Esophagus squamous epithelium (tissue), 5 donors: ENCODE measurements at regions not wholly inside any gene's neighbourhood (a gene's known extent, or its start where the extent isn't known, plus 50 kb on each side); places are given as distances from the start of the nearest gene placed in this dataset.
"Not testable (repeated sequence)": the region's sequence is repeated elsewhere in the genome, so short reads cannot be mapped to it uniquely, and the experiment has no call there.

ENCODE experiments used
- DNase-seq: peaks from one replicate; lab custom pipeline; 2025; lab: John Stamatoyannopoulos, UW
- H3K27ac ChIP-seq, 4 donors: fragments of 200-600 bp; sonication (generic); one replicate each; pipeline ENCODE4 v1.5.1; 2016 to 2019; ENCODE audit warnings: mild to moderate bottlenecking in 1 of 4
- H3K27me3 ChIP-seq, 4 donors: fragments of 200-600 bp; sonication (generic); 1 replicate in 3 of 4; 2 replicates in 1 of 4; pipeline versions ENCODE4 v1.5.1 to v1.6.0; 2017 to 2021; ENCODE audit warnings: antibody characterized with exemption in 1 of 4
- H3K36me3 ChIP-seq, 3 donors: fragments of 200-600 bp; sonication (generic); one replicate each; pipeline ENCODE4 v1.5.1; 2016 to 2019
- H3K4me1 ChIP-seq, 3 donors: fragments of 200-600 bp; sonication (generic); one replicate each; pipeline ENCODE4 v1.5.1; 2017 to 2019
- H3K4me3 ChIP-seq, 4 donors: fragments of 200-600 bp; sonication (generic); 1 replicate in 3 of 4; 2 replicates in 1 of 4; pipeline ENCODE4 v1.5.1; 2016 to 2019; ENCODE audit warnings: mild to moderate bottlenecking in 2 of 4, moderate library complexity in 1 of 4
- H3K9me3 ChIP-seq, 3 donors: fragments of 200-600 bp; sonication (generic); one replicate each; pipeline ENCODE4 v1.5.1; 2016 to 2019
- POLR2A ChIP-seq, 4 donors: fragments of 450-650 bp; IDR thresholded peaks; one replicate each; pipeline ENCODE4 v1.6.1; 2017; ENCODE audit warnings: antibody characterized with exemption in 4 of 4, mild to moderate bottlenecking in 4 of 4, moderate library complexity in 3 of 4
- WGBS, 2 donors: methylation state at CpG; one replicate each; pipeline ENCODE4 v1.1.5; 2018; 5-methylcytosine and 5-hydroxymethylcytosine counted together
- intact Hi-C: fragments of 100-400 bp; cut with DNase I; formaldehyde crosslinking; loops from one replicate; pipeline ENCODE4 v1.15.0; 2022
- TF ChIP-seq, protein P1 (sequence below), 6 experiments: fragments of 450-650 bp in 4 of 6; fragments of 200-600 bp in 2 of 6; sonication (generic) in 2 of 6; IDR thresholded peaks; one replicate each; pipeline ENCODE4 v1.5.1; 2016 to 2019; ENCODE audit warnings: antibody characterized with exemption in 6 of 6, mild to moderate bottlenecking in 4 of 6, moderate library complexity in 4 of 6
- donor health status: DM: yes; HTN: yes; CAD: no.

DNA sequence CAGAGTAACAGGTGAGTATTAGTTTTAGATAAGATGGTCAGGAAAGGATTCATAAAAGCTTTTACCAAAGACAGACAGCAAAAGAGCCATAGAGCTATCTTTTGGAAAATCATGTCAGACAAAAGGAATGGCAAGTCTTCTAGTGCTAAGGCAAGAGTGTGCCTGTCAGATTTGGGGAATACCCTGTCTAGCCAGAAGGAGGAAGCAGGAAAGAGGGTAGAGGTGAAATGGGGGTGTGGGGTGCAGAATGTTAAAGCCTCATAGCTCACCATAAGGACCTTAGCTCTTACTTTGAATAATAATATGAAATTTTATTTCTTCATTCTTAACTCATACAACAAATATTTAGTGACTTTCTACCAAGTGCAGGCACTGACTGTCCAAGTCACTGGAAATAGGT is 512.1 kb upstream of the ROBO2 start:
- Histone ChIP-seq H3K27me3 (no peaks in the 10 kb centered on the region), H3K4me3 (no peak overlapping the region), H3K9me3 (no peaks in the 10 kb centered on the region), H3K36me3 (no peaks in the 10 kb centered on the region), H3K27ac (no peak overlapping the region), H3K4me1 (no peaks in the 10 kb centered on the region)
- intact Hi-C loops, result no loop called here
- TF ChIP-seq POLR2A (IDR thresholded peaks at IDR 0.05), result no peak
- TF ChIP-seq, protein P1, sequence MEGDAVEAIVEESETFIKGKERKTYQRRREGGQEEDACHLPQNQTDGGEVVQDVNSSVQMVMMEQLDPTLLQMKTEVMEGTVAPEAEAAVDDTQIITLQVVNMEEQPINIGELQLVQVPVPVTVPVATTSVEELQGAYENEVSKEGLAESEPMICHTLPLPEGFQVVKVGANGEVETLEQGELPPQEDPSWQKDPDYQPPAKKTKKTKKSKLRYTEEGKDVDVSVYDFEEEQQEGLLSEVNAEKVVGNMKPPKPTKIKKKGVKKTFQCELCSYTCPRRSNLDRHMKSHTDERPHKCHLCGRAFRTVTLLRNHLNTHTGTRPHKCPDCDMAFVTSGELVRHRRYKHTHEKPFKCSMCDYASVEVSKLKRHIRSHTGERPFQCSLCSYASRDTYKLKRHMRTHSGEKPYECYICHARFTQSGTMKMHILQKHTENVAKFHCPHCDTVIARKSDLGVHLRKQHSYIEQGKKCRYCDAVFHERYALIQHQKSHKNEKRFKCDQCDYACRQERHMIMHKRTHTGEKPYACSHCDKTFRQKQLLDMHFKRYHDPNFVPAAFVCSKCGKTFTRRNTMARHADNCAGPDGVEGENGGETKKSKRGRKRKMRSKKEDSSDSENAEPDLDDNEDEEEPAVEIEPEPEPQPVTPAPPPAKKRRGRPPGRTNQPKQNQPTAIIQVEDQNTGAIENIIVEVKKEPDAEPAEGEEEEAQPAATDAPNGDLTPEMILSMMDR (IDR thresholded peaks at IDR 0.05), result no peak
- no peak for DNase-seq

DNA sequence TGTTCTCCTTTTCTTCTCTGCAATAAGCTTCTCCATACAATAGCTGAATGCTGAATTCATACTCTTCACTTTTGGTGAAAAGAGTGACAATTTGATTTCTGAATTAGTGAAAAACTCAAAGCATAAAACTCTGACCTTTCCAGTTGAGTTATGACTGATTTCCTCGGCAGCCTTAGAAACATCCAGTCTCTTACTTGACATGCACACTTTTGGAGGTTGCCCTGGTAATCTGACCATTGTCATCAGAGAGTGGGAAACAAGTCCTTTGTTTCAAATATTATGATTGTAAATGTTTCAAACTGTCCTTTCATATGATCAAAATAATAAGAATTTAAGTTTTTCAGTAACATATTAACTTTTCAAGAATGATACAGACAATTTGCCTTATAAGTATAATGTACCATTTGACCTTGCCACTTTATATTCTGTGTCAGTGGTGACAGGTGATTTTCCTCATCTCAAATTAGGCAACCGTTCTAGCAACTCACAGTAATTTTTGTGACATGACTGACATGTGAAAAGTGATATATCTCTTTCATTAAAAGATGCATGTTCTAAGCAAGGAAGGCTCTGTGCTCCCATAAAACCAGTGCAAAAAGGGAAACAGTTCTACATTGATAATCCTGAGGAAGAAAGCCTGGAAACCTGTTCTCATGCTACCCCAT is 507.6 kb upstream of the ROBO2 start:
- no peak for DNase-seq
- H3K36me3 ChIP-seq, result no peaks in the 10 kb centered on the region
- no peaks in the 10 kb centered on the region for H3K9me3 ChIP-seq
- H3K27ac ChIP-seq, result no peak overlapping the region
- 47 to 59% methylated on average over 2 of the region's 2 CpGs for WGBS, 2 donors
- H3K4me1 ChIP-seq, result no peaks in the 10 kb centered on the region
- TF ChIP-seq POLR2A (IDR thresholded peaks at IDR 0.05), result no peak
- TF ChIP-seq, protein P1 (IDR thresholded peaks at IDR 0.05), result no peak
- H3K4me3 ChIP-seq, result no peak overlapping the region
- intact Hi-C loops, result no loop called here
- no peaks in the 10 kb centered on the region for H3K27me3 ChIP-seq

DNA sequence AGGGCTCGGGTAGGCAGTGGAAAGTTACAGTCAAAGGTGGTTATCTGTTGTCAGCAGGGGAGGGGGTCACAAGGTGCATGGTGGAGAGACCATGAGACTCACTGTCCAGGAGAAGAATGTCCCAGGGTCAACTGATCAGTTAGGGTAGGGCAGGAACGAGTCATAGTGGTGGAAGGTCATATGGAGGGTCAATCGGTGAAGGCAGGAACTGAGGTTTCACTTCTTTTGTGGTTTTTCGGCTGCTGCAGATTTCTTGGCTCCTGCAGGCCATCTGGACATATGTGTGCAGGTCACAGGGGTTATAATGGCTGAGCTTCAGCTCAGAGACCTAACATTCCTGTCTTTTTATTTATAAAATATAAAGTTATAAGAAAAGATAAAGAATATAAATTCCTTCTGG is 506.2 kb upstream of the ROBO2 start:
- WGBS, 2 donors, result 25 to 48% methylated on average over 3 to 4 of the region's 4 CpGs
- H3K4me1 ChIP-seq, H3K27me3 ChIP-seq, intact Hi-C loops, H3K9me3 ChIP-seq, H3K36me3 ChIP-seq, DNase-seq, H3K27ac ChIP-seq, H3K4me3 ChIP-seq: not testable (repeated sequence)

DNA sequence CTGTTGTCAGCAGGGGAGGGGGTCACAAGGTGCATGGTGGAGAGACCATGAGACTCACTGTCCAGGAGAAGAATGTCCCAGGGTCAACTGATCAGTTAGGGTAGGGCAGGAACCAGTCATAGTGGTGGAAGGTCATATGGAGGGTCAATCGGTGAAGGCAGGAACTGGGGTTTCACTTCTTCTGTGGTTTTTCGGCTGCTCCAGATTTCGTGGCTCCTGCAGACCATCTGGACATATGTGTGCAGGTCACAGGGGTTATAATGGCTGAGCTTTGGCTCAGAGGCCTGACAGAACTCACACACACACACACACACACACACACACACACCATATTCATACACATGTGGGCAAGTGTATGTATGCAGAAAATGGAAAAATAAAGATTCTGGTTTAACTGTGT is 502.0 kb upstream of the ROBO2 start:
- H3K4me3 ChIP-seq, H3K27ac ChIP-seq, intact Hi-C loops, H3K27me3 ChIP-seq, H3K9me3 ChIP-seq, DNase-seq, H3K4me1 ChIP-seq, H3K36me3 ChIP-seq: not testable (repeated sequence)
- WGBS, 2 donors, result 72% methylated on average over 3 of the region's 3 CpGs; no CpG with 5 or more reads in 1 of the 2 donors

DNA sequence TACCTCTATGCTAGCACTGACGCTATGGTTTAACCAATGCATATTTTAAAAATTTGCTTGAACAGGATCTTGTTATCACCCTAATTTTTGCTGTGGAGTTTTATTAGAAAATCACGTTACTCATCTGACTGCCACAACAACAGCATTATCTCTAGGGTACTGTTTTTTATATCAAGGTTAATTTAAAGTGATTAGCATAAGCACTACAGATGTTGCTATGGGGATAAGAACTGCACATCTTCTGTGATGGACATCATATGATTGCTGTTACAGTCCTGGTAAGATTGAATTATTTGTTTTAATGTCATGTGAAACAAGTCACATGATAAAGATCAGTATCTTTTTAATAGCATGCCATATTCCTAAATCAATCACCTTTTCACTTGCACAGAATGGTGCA is 492.2 kb upstream of the ROBO2 start:
- Histone ChIP-seq H3K9me3 (no peaks in the 10 kb centered on the region), H3K27me3 (no peaks in the 10 kb centered on the region), H3K27ac (no peak overlapping the region), H3K36me3 (no peaks in the 10 kb centered on the region), H3K4me3 (no peak overlapping the region), H3K4me1 (no peaks in the 10 kb centered on the region)
- no peak for TF ChIP-seq POLR2A (IDR thresholded peaks at IDR 0.05)
- TF ChIP-seq, protein P1 (IDR thresholded peaks at IDR 0.05), result no peak
- intact Hi-C loops, result no loop called here
- no peak for DNase-seq
- 66 to 69% methylated on average over 2 of the region's 2 CpGs for WGBS, 2 donors

DNA sequence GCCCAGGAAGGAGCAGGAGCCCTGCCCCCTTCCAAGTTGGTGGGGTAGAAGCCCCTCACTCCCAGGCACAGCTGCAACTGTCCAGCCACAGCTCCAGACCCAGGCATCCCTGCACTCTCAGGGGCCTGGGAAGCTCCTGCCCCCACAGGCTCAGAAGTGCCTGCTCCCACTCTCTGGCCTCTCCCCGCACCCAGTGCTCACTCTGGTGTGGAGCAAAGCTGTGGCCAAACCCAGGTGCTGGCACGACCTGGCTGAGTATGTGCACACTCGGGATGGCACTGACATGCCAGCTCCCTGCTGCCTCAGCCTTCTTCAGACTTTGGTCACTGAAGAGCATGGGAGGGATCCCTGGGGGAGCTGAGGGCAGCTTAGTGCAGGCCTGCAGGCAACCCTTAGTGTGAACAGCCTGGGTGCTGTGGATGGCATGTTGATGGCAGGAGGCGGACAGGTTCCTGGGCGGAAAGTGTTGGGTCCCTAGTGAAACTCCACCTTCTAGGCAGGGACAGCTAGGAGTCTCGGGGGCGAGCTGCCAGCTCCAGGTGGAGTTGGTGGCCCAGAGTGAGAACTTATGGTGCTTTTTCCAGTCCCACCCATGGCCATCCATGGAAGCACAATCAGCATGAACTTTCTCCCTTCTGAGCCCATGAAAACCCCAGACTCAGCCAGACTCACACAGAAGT is 489.2 kb upstream of the ROBO2 start:
- H3K27me3 ChIP-seq, result no peaks in the 10 kb centered on the region
- TF ChIP-seq POLR2A (IDR thresholded peaks at IDR 0.05), result no peak
- TF ChIP-seq, protein P1 (IDR thresholded peaks at IDR 0.05), result no peak
- no peaks in the 10 kb centered on the region for H3K4me1 ChIP-seq
- no peaks in the 10 kb centered on the region for H3K9me3 ChIP-seq
- intact Hi-C loops, result no loop called here
- no peak overlapping the region for H3K4me3 ChIP-seq
- no peak for DNase-seq
- no peaks in the 10 kb centered on the region for H3K36me3 ChIP-seq
- no peak overlapping the region for H3K27ac ChIP-seq
- 90% methylated on average over 2 of the region's 7 CpGs; no CpG with 5 or more reads in 1 of the 2 donors for WGBS, 2 donors
